Muscle of leg (tissue), 3 donors: ENCODE measurements at regions not wholly inside any gene's neighbourhood (a gene's known extent, or its start where the extent isn't known, plus 50 kb on each side); places are given as distances from the start of the nearest gene placed in this dataset.

Source experiments
- DNase-seq: peaks from one replicate; pipeline ENCODE4 v3.0.0; 2013
- H3K27ac ChIP-seq: one replicate; pipeline ENCODE4 v1.5.1; 2013; ENCODE audit warnings: mild to moderate bottlenecking, low read length, control low read depth
- H3K27me3 ChIP-seq: one replicate; pipeline ENCODE4 v1.6.1; 2013; ENCODE audit warnings: low read length; ENCODE audit not compliant: control insufficient read depth, insufficient read depth
- H3K36me3 ChIP-seq: one replicate; pipeline ENCODE4 v1.6.1; 2013; ENCODE audit warnings: low read length; ENCODE audit not compliant: control insufficient read depth, insufficient read depth
- H3K4me1 ChIP-seq: one replicate; pipeline ENCODE4 v1.6.1; 2013; ENCODE audit warnings: low read length; ENCODE audit not compliant: control insufficient read depth, insufficient read depth
- H3K4me3 ChIP-seq: one replicate; pipeline ENCODE4 v1.5.1; 2013; ENCODE audit warnings: low read length, control low read depth
- H3K9me3 ChIP-seq: replicated peaks from 2 replicates; pipeline ENCODE4 v1.6.1; 2013; ENCODE audit warnings: low read depth, low read length; ENCODE audit not compliant: control insufficient read depth
- WGBS: methylation state at CpG from one replicate; pipeline ENCODE4 v1.1.5; 2013; ENCODE audit warnings: missing lambda C conversion rate; ENCODE audit not compliant: insufficient coverage; 5-methylcytosine and 5-hydroxymethylcytosine counted together

DNA sequence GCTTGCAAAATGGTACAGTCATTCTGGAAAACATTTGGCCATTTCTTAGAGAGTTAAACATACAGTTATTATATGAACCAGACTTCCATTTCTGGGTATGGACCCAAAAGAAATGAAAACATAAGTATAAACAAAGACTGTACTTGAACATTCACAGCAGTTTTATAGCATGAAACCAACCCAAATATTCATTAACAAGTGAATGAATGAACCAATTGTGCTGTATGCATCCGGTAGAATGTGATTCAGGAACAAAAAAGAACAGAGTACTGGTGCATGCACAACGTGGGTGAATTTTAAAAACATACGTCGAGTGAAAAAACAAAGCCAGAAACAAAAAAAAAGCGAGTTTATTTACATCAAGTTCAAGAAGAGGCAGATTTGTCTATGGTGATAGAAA is 1085.8 kb upstream of the AUTS2 start:
- no peak for DNase-seq
- 85% methylated on average over 4 of the region's 5 CpGs for WGBS
- no peaks in the 10 kb centered on the region for H3K36me3 ChIP-seq
- H3K27me3 ChIP-seq = peaks cover 19% of the 10 kb centered on the region
- H3K4me1 ChIP-seq = peaks cover 7% of the 10 kb centered on the region
- peaks cover 8% of the 10 kb centered on the region for H3K9me3 ChIP-seq
- H3K4me3 ChIP-seq = no peak overlapping the region
- H3K27ac ChIP-seq = no peak overlapping the region

GRCh38 chr7:68518060-68518459 is 1080.2 kb upstream of the AUTS2 start:
- H3K36me3 ChIP-seq = no peaks in the 10 kb centered on the region
- DNase-seq = no peak
- H3K27ac ChIP-seq = no peak overlapping the region
- no peak overlapping the region for H3K4me3 ChIP-seq
- no peaks in the 10 kb centered on the region for H3K27me3 ChIP-seq
- H3K9me3 ChIP-seq = no peaks in the 10 kb centered on the region
- WGBS = no CpG with 5 or more reads among the region's 4 CpGs
- no peaks in the 10 kb centered on the region for H3K4me1 ChIP-seq

DNA sequence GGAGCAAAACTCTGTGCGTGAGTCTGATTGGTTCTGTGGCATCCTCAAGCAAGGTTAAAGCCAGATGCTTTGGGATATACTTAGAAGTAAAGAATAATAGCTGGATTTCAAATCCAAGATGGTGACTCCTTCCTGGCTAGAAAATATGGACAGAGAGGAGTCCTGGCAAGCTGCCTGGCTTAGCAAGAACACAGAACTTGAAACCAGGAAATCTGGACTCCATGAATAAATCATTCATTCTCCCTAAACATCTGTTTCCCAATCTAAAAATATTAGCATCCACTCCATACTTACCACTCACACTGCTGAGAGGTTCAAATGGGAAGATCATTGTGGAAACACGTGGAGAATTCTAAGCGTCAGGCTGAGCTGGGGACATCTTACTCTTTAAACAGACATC is 1074.1 kb upstream of the AUTS2 start:
- 50% methylated on average over 1 of the region's 3 CpGs for WGBS
- no peak overlapping the region for H3K4me3 ChIP-seq
- no peaks in the 10 kb centered on the region for H3K9me3 ChIP-seq
- H3K36me3 ChIP-seq = no peaks in the 10 kb centered on the region
- no peaks in the 10 kb centered on the region for H3K27me3 ChIP-seq
- H3K27ac ChIP-seq = no peak overlapping the region
- H3K4me1 ChIP-seq = no peaks in the 10 kb centered on the region
- peak; percentile 29 for DNase-seq

- no peak overlapping the region for H3K27ac ChIP-seq
- DNase-seq = no peak
- no peaks in the 10 kb centered on the region for H3K36me3 ChIP-seq
- no peaks in the 10 kb centered on the region for H3K4me1 ChIP-seq
- no peaks in the 10 kb centered on the region for H3K27me3 ChIP-seq
- H3K9me3 ChIP-seq = no peaks in the 10 kb centered on the region
- WGBS = 60% methylated on average over 1 of the region's 4 CpGs
- H3K4me3 ChIP-seq = no peak overlapping the region
Measured at GRCh38 chr7:68529221-68529620, 1069.1 kb upstream of the AUTS2 start.

- WGBS = 92% methylated on average over 19 of the region's 22 CpGs
- no peak overlapping the region for H3K27ac ChIP-seq
- no peaks in the 10 kb centered on the region for H3K9me3 ChIP-seq
- no peaks in the 10 kb centered on the region for H3K36me3 ChIP-seq
- no peak for DNase-seq
- H3K4me1 ChIP-seq = no peaks in the 10 kb centered on the region
- H3K4me3 ChIP-seq = no peak overlapping the region
- H3K27me3 ChIP-seq = no peaks in the 10 kb centered on the region
Measured at GRCh38 chr7:68535266-68535665, 1063.0 kb upstream of the AUTS2 start.

DNA sequence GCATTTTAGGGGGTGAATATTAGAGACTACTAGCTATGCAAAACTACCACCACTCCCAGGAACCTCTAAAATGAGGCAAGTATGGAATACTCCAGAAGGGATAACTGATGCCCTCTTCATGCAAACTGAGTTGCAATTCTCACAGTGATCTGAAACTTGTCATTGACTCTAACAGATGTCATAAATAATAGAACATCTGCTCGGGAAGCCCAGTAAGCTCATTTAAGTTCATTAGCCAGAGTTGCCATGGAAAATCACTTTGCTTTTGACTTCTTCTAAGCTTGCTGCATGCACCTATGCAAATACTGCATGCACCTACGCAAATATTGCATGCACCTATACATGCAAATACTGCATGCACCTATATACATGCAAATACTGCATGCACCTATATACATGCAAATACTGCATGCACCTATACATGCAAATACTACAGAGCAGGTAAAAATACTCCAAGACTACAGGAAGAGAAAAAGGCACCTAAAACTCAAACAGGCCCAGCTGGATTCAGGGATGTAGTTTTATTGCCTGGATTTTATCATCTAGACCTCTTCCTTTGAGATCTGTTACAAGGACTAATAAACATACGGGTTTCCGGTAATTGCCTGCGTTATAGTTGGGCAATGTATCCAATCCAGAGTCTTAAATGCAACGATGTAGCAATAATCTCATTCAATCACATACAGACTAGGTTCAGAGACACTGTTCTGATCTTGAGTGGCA is 1061.1 kb upstream of the AUTS2 start:
- DNase-seq = no peak
- WGBS = 66% methylated on average over 4 of the region's 6 CpGs
- no peaks in the 10 kb centered on the region for H3K9me3 ChIP-seq
- H3K27ac ChIP-seq = no peak overlapping the region
- H3K4me3 ChIP-seq = no peak overlapping the region
- H3K27me3 ChIP-seq = no peaks in the 10 kb centered on the region
- no peaks in the 10 kb centered on the region for H3K36me3 ChIP-seq
- no peaks in the 10 kb centered on the region for H3K4me1 ChIP-seq

- no peaks in the 10 kb centered on the region for H3K36me3 ChIP-seq
- H3K4me3 ChIP-seq = no peak overlapping the region
- DNase-seq = no peak
- WGBS = 95% methylated on average over 3 of the region's 5 CpGs
- H3K4me1 ChIP-seq = no peaks in the 10 kb centered on the region
- no peaks in the 10 kb centered on the region for H3K27me3 ChIP-seq
- no peak overlapping the region for H3K27ac ChIP-seq
- H3K9me3 ChIP-seq = no peaks in the 10 kb centered on the region
Measured at GRCh38 chr7:68537774-68538071, 1060.6 kb upstream of the AUTS2 start.

- DNase-seq = no peak
- no CpG with 5 or more reads among the region's 3 CpGs for WGBS
- H3K9me3 ChIP-seq = no peaks in the 10 kb centered on the region
Measured at GRCh38 chr7:68542831-68543230, 1055.4 kb upstream of the AUTS2 start.

DNA sequence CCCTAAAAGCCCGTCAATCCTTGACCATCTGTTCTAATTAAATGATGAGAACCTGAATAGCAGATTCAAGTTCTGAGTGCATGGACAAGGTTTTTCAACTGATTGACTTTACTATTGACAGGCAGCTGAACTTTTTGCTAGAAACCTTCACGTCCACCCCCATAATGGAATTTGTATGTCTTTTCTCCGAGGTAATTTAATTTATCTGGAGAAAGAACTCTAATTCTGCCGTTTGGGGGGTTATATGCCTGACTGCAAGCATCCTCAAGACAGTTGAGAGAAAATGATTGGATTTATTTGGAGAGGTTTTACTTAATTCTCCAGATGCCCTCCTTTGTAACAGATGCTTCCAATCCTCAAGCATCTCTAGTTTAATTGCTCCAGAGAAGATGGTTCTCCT is 1053.4 kb upstream of the AUTS2 start:
- Histone ChIP-seq H3K27me3 (peaks cover 2% of the 10 kb centered on the region), H3K36me3 (no peaks in the 10 kb centered on the region), H3K4me1 (no peaks in the 10 kb centered on the region), H3K4me3 (no peak overlapping the region), H3K9me3 (no peaks in the 10 kb centered on the region), H3K27ac (no peak overlapping the region)
- WGBS = no CpG with 5 or more reads among the region's 4 CpGs
- DNase-seq = no peak

More at GRCh38 chr7:68542831-68543230, 1055.4 kb upstream of the AUTS2 start:
- no peak overlapping the region for H3K4me3 ChIP-seq
- no peak overlapping the region for H3K27ac ChIP-seq
- H3K27me3 ChIP-seq = peaks cover 2% of the 10 kb centered on the region
- H3K36me3 ChIP-seq = no peaks in the 10 kb centered on the region
- no peaks in the 10 kb centered on the region for H3K4me1 ChIP-seq

DNA sequence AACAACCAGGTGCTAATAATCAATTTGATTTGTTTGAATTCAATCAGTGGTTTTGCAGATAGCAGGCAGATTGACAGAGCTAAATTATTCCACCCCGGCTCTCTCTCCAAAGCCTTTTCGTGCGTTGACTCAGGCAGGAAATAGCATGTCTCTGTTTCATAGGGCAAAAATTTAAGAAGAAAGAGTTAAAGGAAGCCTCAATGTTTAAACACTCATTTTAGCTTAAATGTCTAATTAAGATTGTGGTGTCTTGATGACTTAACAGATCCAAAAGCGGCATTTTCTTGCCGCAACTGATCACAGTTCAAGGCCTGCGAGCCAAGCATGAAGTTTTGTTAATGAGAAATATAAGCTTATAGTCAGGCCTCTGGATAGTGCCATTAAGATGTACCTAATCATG is 1051.1 kb upstream of the AUTS2 start:
- Histone ChIP-seq H3K27me3 (peaks cover 2% of the 10 kb centered on the region), H3K9me3 (no peaks in the 10 kb centered on the region), H3K4me1 (no peaks in the 10 kb centered on the region), H3K4me3 (no peak overlapping the region), H3K27ac (no peak overlapping the region), H3K36me3 (no peaks in the 10 kb centered on the region)
- 80% methylated on average over 3 of the region's 6 CpGs for WGBS
- DNase-seq = no peak

DNA sequence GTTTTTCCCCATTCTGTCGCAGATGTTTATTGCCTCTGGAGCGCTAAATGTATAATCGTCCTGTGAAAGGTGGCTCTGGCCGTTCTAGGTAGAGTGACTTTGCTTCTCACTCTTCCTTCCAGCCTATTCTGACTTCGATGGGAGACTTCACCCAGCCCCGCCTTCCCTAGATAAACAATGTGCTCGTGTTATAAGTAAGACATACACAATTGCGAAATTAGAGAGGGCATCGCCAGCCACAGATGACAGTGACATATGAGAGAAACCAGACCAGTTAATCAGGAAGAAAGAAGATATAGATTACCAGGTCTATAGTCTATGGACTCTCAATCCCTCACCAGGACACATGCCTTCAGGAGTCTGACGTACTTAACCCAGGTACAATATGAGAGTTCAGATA is 1050.5 kb upstream of the AUTS2 start:
- H3K36me3 ChIP-seq = no peaks in the 10 kb centered on the region
- WGBS = 80% methylated on average over 1 of the region's 10 CpGs
- H3K27me3 ChIP-seq = peaks cover 2% of the 10 kb centered on the region
- DNase-seq = no peak
- no peaks in the 10 kb centered on the region for H3K9me3 ChIP-seq
- no peaks in the 10 kb centered on the region for H3K4me1 ChIP-seq
- no peak overlapping the region for H3K27ac ChIP-seq
- H3K4me3 ChIP-seq = no peak overlapping the region
